Caki2 (cell line): ENCODE measurements at regions not wholly inside any gene's neighbourhood (a gene's known extent, or its start where the extent isn't known, plus 50 kb on each side); places are given as distances from the start of the nearest gene placed in this dataset.
"Not testable (repeated sequence)": the region's sequence is repeated elsewhere in the genome, so short reads cannot be mapped to it uniquely, and the experiment has no call there.

ENCODE experiments used
- DNase-seq: peaks from one replicate; pipeline ENCODE4 v3.0.0-alpha.2; 2015; ENCODE audit warnings: low read depth
- in situ Hi-C: cut with HindIII; loops from 2 replicates; pipeline ENCODE4 v1.10.0; 2016; ENCODE audit warnings: low sequenced_read_pairs, low pct_unique_long_range_greater_than_20kb, mixed read lengths

- in situ Hi-C loops, result no loop called here
Observed at GRCh38 chr7:16271355-16271915, 149.9 kb downstream of the CRPPA start.

DNA sequence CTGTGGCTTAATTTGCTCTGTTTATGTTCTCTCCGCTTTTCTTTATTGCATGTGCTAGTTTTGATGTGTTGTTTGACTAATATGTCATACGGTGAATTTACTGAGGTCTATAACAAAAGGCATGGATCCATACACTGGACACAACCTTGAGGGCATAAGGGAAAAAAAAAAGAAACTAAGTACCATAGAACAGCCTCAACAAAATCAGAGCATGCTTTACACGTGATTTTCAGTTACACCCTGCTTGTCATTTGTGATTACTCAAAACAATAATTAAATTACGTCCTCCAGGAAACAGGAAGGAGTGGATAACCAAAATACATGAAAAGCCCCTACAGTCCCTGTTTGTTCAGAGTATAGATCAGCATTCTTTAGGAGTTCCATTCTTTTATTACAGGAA lies 150.5 kb downstream of the CRPPA start:
- no peak for DNase-seq
- in situ Hi-C loops, result no loop called here

More at GRCh38 chr7:16271355-16271915, 149.9 kb downstream of the CRPPA start:
- no peak for DNase-seq

DNA sequence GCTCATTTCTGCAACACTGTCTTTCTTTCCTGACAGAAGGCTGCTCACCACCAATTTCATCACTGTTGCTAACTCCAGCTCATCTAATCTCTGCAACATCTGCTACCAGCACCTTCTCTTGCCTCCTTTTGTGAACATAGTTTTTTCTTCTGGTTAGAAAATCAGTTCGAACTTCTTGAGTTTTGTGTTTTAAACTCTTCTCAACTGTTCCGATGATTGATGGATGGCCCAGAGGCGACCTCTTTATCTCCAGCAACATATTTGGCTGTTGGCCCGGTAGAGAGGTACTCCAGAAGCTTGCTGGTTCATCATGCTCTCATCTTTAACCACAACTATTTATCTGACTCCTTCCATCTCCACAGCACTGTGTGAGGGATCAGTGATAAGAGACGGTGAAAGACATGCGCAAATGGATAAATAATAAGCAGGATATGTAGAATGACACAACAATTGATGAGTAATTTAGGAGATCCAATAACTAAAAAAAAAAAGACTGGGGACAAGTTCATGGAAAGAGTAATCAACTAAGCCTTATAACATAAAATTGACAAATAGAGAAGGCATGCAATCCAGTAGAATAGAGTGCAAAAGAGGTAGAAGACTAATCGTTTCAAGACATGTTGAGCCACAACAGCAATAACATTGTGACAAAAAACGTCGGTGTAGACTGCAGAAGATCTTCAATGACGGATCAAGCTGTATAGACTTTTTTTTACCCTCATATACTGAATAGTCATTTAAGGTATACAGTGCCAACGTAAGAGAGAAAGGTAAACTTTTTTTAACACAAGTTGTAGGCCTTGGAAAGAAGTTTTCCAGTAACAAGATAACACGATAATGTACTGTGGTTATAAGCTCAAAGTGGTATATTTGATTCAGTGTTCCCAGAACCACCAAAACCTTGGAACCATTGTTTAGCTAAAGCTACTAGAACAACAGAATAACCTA lies 152.2 kb downstream of the CRPPA start:
- peak; percentile 76 for DNase-seq
- in situ Hi-C loops, result no loop called here

DNA sequence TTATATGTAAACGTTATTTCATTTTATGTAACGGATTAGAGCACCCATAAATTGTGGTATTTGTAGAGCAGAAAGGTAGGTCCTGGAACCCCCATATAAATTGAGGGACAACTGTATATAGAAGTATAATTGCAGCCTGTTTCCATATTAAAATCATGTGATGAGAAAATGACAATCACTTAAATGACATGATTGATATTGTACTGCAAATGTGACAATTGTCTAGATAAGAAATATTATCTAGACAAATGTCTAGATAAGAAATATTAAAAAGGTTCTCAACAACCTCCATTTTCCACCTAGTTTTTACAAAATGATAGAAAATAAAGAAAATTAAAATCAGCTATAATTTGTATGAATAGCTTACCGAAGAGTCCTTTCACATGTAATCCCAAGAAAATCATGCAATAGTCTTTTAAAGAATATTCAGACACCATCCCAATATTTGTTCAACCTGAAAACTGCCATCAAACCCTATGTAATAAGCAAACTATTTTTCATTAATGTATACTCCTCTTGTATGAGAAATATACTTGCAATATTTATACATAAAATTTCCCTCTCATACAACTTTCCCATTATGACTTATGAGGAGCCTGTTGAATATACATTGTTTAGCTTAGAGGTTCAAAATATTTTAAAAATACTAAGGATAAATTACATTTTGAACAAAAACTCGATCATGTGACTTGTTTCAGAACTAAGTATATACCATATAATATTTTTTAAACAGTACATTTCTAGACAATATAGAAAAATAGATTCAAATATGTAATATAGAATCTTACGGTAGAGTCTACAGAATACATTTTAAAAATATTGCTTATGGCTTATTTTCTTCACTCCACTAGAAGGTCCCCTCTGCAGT lies 153.2 kb downstream of the CRPPA start:
- in situ Hi-C loops, result no loop called here

GRCh38 chr7:16266877-16267276 lies 154.5 kb downstream of the CRPPA start:
- in situ Hi-C loops, result no loop called here
- no peak for DNase-seq

More for the DNA sequence above, 153.2 kb downstream of the CRPPA start:
- no peak for DNase-seq

- DNase-seq, in situ Hi-C loops: not testable (repeated sequence)
Observed at GRCh38 chr7:16266470-16266869, 154.9 kb downstream of the CRPPA start.

GRCh38 chr7:16265863-16266458 lies 155.4 kb downstream of the CRPPA start:
- in situ Hi-C loops, result no loop called here
- DNase-seq, result no peak

DNA sequence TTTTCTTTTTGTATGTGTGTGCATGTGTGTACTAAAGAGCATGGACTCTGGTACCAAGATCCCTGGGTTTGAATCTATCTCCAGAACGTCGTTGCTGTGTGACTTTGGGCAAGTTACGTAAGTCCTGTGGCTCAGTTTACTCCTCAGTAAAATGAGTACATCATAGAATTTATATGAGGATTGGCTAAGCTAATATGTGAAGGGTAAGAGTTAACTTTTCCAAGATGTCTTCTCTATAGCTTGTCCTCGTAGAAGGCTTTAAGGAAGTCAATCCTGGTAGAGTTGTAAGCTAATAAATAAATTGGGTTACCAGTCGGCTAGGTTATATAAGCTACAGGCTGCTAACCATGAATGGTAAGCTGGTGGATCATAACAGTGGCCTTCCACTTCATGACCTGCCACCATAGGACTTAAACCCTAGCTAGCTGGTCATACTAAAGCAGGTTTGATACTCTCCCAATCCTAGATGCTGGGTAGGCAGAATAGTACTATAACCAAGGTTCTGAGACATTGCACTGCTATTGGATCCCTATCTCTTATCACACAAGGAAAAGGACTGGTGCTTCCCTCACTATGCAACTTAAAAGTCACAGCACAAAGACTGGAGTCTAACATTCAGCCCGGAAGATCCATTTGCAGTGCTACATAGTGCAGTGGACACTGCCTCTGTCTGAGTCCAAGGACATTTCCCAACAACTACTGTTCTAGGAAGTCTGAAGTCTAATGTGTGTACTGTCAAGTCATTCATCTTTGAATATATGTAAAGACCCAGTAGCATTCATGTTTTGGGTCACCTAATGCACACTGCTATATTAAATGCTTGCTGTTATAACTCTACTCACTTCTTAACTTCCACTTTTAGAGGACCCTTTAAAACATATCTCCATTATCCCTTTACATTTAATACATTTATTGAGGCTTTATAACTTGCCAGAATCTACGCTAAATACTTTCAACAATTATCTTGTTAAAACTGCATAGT lies 156.2 kb downstream of the CRPPA start:
- in situ Hi-C loops, result no loop called here
- DNase-seq, result no peak

DNA sequence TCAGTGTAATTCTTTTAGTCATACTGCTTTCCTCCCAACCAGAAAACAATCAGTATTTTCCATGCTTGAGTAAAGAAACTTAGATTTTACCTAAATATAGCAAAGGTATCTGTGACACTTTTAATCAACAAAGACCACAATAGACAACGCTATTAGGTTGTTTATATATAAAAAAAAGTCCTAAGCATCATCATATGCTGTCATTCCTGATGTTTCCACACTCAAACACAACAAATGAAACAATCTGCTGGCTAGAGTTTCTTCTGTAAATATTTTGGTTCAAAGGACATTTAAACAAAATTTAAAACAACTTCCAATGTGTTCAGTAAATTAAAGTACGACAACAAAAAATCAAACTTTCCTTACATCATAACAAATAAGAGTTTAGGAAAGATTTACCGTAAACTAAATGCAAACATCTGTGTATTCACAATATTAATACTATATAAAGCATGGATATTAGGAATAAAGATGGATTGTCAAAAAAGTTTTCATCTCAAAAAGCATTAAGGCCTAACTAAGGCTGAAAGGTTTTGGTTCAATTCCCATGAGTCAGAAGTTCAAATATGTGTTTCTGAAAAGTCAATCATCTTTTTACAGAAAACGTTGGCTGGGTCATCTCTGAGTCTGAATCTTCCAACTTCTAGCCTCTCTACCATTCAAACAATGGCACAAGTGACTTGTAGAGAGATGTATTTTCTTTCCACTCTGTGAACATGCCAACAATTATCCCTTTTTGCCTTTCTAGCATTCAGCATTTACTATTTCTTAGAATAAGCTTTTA lies 157.1 kb downstream of the CRPPA start:
- DNase-seq, result no peak
- in situ Hi-C loops, result no loop called here

DNA sequence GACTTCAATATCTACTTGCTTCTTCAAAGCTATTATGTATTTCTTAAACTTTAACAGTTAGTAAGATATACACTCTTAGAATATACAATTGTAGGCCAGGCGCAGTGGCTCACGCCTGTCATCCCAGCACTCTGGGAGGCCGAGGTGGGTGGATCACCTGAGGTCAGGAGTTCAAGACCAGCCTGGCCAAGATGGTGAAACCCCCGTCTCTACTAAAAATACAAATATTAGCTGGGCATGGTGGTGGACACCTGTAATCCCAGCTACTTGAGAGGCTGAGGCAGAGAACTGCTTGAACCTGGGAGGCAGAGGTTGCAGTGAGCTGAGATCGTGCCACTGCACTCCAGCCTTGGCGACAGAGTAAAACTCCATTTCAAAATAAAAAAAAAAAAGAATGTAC lies 158.0 kb downstream of the CRPPA start:
- DNase-seq, in situ Hi-C loops: not testable (repeated sequence)

- in situ Hi-C loops, result no loop called here
- no peak for DNase-seq
Observed at GRCh38 chr7:16261654-16262053, 159.7 kb downstream of the CRPPA start.

- in situ Hi-C loops, result no loop called here
- no peak for DNase-seq
Observed at GRCh38 chr7:16261100-16261499, 160.2 kb downstream of the CRPPA start.

DNA sequence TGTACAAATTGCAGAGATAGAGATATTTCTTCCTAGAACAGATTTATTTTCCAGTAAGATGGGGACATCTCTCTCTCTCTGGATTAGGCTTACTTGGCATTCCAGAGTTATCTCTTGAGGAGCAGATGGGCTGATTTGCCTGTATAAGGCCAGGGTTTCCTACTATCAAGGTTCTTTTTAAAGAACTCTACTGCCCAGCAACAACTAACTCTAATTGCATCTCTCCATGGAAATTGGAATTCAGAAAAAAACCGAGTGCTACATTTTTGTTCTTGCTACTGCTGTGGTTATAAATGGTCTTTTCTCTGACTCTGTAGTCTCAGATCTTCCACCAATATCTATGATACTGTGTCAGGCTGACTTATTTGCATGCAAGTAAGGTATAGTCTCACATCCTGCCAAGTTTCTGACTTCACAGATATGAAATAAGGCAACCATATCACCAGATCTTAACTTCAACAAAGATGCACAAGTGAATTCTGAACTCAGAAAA lies 161.1 kb downstream of the CRPPA start:
- in situ Hi-C loops, result no loop called here
- DNase-seq, result no peak

DNA sequence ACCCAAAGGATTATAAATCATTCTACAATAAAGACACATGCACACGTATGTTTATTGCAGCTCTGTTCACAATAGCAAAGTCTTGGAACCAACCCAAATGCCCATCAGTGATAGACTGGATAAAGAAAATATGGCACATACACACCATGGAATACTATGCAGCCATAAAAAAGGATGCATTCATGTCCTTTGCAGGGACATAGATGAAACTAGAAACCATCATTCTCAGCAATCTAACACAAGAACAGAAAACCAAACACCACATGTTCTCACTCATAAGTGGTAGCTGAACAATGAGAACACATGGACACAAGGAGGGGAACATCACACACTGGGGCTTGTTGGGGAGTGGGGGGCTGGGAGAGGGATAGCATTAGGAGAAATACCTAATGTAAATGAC lies 164.9 kb downstream of the CRPPA start:
- in situ Hi-C loops, DNase-seq: not testable (repeated sequence)

- DNase-seq, in situ Hi-C loops: not testable (repeated sequence)
Observed at GRCh38 chr7:16255952-16256351, 165.4 kb downstream of the CRPPA start.

- in situ Hi-C loops, DNase-seq: not testable (repeated sequence)
Observed at GRCh38 chr7:16250655-16251054, 170.7 kb downstream of the CRPPA start.
